Astrocyte (in vitro differentiated cells and primary cell): ENCODE measurements at regions not wholly inside any gene's neighbourhood (a gene's known extent, or its start where the extent isn't known, plus 50 kb on each side); places are given as distances from the start of the nearest gene placed in this dataset.

Experiments used
- DNase-seq: peaks from one replicate; pipeline ENCODE4 v3.0.0-alpha.2; 2010; ENCODE audit warnings: low read depth
- FAIRE-seq: peaks from 2 replicates; lab custom pipeline; 2011; peaks lifted over from hg19 to GRCh38; lab: Jason Lieb, UNC
- H2AFZ ChIP-seq: 2 replicates; pipeline ENCODE4 v1.6.0; 2012; ENCODE audit warnings: low read depth, low read length, inconsistent platforms
- H3K27ac ChIP-seq: 2 replicates; pipeline ENCODE4 v1.5.1; 2011; ENCODE audit warnings: low read depth, low read length, inconsistent platforms
- H3K27me3 ChIP-seq: 2 replicates; pipeline ENCODE4 v1.6.0; 2011; ENCODE audit warnings: low read length, inconsistent platforms; ENCODE audit not compliant: insufficient read depth
- H3K36me3 ChIP-seq: 2 replicates; pipeline ENCODE4 v1.5.1; 2011; ENCODE audit warnings: low read length, inconsistent platforms; ENCODE audit not compliant: insufficient read depth
- H3K4me1 ChIP-seq: 2 replicates; pipeline ENCODE4 v1.5.1; 2011; ENCODE audit warnings: low read length, inconsistent platforms; ENCODE audit not compliant: insufficient read depth
- H3K4me2 ChIP-seq: 2 replicates; pipeline ENCODE4 v1.6.0; 2012; ENCODE audit warnings: low read length, inconsistent platforms
- H3K4me3 ChIP-seq: 2 replicates; pipeline ENCODE4 v1.5.1; 2011; ENCODE audit warnings: low read depth, mild to moderate bottlenecking, low read length, inconsistent platforms; ENCODE audit not compliant: insufficient read depth
- H3K79me2 ChIP-seq: 2 replicates; pipeline ENCODE4 v1.6.0; 2012; ENCODE audit warnings: mild to moderate bottlenecking, low read length, inconsistent platforms; ENCODE audit not compliant: insufficient read depth
- H3K9ac ChIP-seq: 2 replicates; pipeline ENCODE4 v1.6.0; 2012; ENCODE audit warnings: mild to moderate bottlenecking, low read length, inconsistent platforms
- H3K9me3 ChIP-seq: 2 replicates; pipeline ENCODE4 v1.5.1; 2012; ENCODE audit warnings: low read depth, mild to moderate bottlenecking, low read length, inconsistent platforms; ENCODE audit not compliant: insufficient read depth
- H4K20me1 ChIP-seq: 2 replicates; pipeline ENCODE4 v1.6.0; 2012; ENCODE audit warnings: low read length, inconsistent platforms; ENCODE audit not compliant: insufficient read depth
- H3K27ac Mint-ChIP-seq: one replicate; pipeline ENCODE4 v1.8.0; 2021; ENCODE audit warnings: mild to moderate bottlenecking, mixed read lengths; ENCODE audit not compliant: unreplicated experiment
- H3K27me3 Mint-ChIP-seq: one replicate; pipeline ENCODE4 v1.8.0; 2021; ENCODE audit warnings: low read depth, mixed read lengths; ENCODE audit not compliant: unreplicated experiment
- H3K36me3 Mint-ChIP-seq: one replicate; pipeline ENCODE4 v1.8.0; 2021; ENCODE audit warnings: low read depth, mixed read lengths; ENCODE audit not compliant: unreplicated experiment
- H3K4me1 Mint-ChIP-seq: one replicate; pipeline ENCODE4 v1.8.0; 2021; ENCODE audit warnings: low read depth, mixed read lengths; ENCODE audit not compliant: unreplicated experiment
- H3K4me3 Mint-ChIP-seq: one replicate; pipeline ENCODE4 v1.8.0; 2021; ENCODE audit warnings: mild to moderate bottlenecking, moderate library complexity, mixed read lengths; ENCODE audit not compliant: unreplicated experiment
- H3K9me3 Mint-ChIP-seq: one replicate; pipeline ENCODE4 v1.8.0; 2021; ENCODE audit warnings: mild to moderate bottlenecking, mixed read lengths; ENCODE audit not compliant: unreplicated experiment
- CTCF ChIP-seq: IDR thresholded peaks from 2 replicates; pipeline ENCODE4 v1.5.1; 2011; ENCODE audit warnings: low read depth, mild to moderate bottlenecking, inconsistent platforms, low read length, moderate library complexity; ENCODE audit not compliant: insufficient read depth
- EZH2 ChIP-seq: IDR thresholded peaks from 2 replicates; pipeline ENCODE4 v1.6.1; 2012; ENCODE audit warnings: mild to moderate bottlenecking, low read length, inconsistent platforms; ENCODE audit not compliant: insufficient read depth

- no peak for FAIRE-seq
- H3K9me3 ChIP-seq, result no peaks in the 10 kb centered on the region
Observed at GRCh38 chr10:44185315-44185666, 199.6 kb downstream of the CXCL12 start.

GRCh38 chr10:44184633-44185314, 200.1 kb downstream of the CXCL12 start:
- no peaks in the 10 kb centered on the region for H3K9me3 Mint-ChIP-seq
- H3K27me3 Mint-ChIP-seq, result no peaks in the 10 kb centered on the region
- H3K4me1 ChIP-seq, result peaks cover 8% of the 10 kb centered on the region
- peaks cover 12% of the 10 kb centered on the region for H3K27me3 ChIP-seq
- no peaks in the 10 kb centered on the region for H4K20me1 ChIP-seq
- TF ChIP-seq EZH2, result no peak
- no peak for TF ChIP-seq CTCF
- H3K36me3 ChIP-seq, result no peaks in the 10 kb centered on the region
- no peak overlapping the region for H3K27ac ChIP-seq
- no peak overlapping the region for H3K9ac ChIP-seq
- no peak overlapping the region for H3K4me3 Mint-ChIP-seq
- no peak for FAIRE-seq
- no peak for DNase-seq
- H3K27ac Mint-ChIP-seq, result peak overlapping the region; percentile 58
- H3K36me3 Mint-ChIP-seq, result no peaks in the 10 kb centered on the region
- peaks cover 15% of the 10 kb centered on the region for H3K4me1 Mint-ChIP-seq
- H2AFZ ChIP-seq, result no peak overlapping the region
- no peaks in the 10 kb centered on the region for H3K9me3 ChIP-seq
- no peaks in the 10 kb centered on the region for H3K79me2 ChIP-seq
- no peak overlapping the region for H3K4me2 ChIP-seq
- H3K4me3 ChIP-seq, result no peak overlapping the region

More at GRCh38 chr10:44185315-44185666, 199.6 kb downstream of the CXCL12 start:
- Mint-ChIP-seq H3K27ac (no peak overlapping the region), H3K9me3 (no peaks in the 10 kb centered on the region), H3K36me3 (no peaks in the 10 kb centered on the region), H3K4me1 (peaks cover 10% of the 10 kb centered on the region), H3K27me3 (no peaks in the 10 kb centered on the region), H3K4me3 (no peak overlapping the region)
- H3K4me3 ChIP-seq, result no peak overlapping the region
- no peak overlapping the region for H2AFZ ChIP-seq
- no peak overlapping the region for H3K4me2 ChIP-seq
- H3K79me2 ChIP-seq, result no peaks in the 10 kb centered on the region
- no peaks in the 10 kb centered on the region for H3K36me3 ChIP-seq
- no peaks in the 10 kb centered on the region for H4K20me1 ChIP-seq
- peaks cover 12% of the 10 kb centered on the region for H3K27me3 ChIP-seq
- no peak overlapping the region for H3K9ac ChIP-seq
- TF ChIP-seq CTCF, result no peak
- no peak for TF ChIP-seq EZH2
- H3K27ac ChIP-seq, result no peak overlapping the region
- peaks cover 3% of the 10 kb centered on the region for H3K4me1 ChIP-seq
- no peak for DNase-seq
